Caco-2 (cell line): ENCODE measurements at regions not wholly inside any gene's neighbourhood (a gene's known extent, or its start where the extent isn't known, plus 50 kb on each side); places are given as distances from the start of the nearest gene placed in this dataset.

ENCODE experiments used
- BruUV-seq: library from RNA; stranded (reverse); fragments of 400-500 nt; replicated peaks from 2 replicates; lab custom pipeline; 2021; lab: Mats Ljungman, UMichigan
- CTCF ChIA-PET: fragments of 300-600 bp; sonication (Branson Sonifier 250); formaldehyde crosslinking; loops from one replicate; lab custom pipeline; 2022; ENCODE audit warnings: antibody characterized with exemption; lab: Charles Lee
- POLR2A ChIA-PET: fragments of 300-600 bp; sonication (Branson Sonifier 250); formaldehyde crosslinking; loops from one replicate; lab custom pipeline; 2022; ENCODE audit warnings: antibody characterized with exemption; lab: Charles Lee
- DNase-seq, 2 experiments: peaks; one replicate each; pipeline versions ENCODE4 v3.0.0 to v3.0.0-alpha.2; 2020 to 2022
- H3K27me3 ChIP-seq: replicated peaks from 2 replicates; pipeline ENCODE4 v1.6.0; 2011; ENCODE audit warnings: low read length; ENCODE audit not compliant: control insufficient read depth, insufficient read depth
- H3K36me3 ChIP-seq: 2 replicates; pipeline ENCODE4 v1.5.1; 2011; ENCODE audit warnings: low read length; ENCODE audit not compliant: control insufficient read depth, insufficient read depth
- H3K4me1 ChIP-seq: fragments of 250-450 bp; sonication (Bioruptor Pico); 2 replicates; pipeline ENCODE4 v1.5.1; 2020; ENCODE audit warnings: mild to moderate bottlenecking
- H3K4me3 ChIP-seq: 2 replicates; pipeline ENCODE4 v1.5.1; 2011; ENCODE audit warnings: low read depth, mild to moderate bottlenecking, control low read depth, low read length
- H3K9me3 ChIP-seq: fragments of 250-450 bp; sonication (Bioruptor Pico); 2 replicates; pipeline ENCODE4 v1.5.1; 2020; ENCODE audit warnings: mild to moderate bottlenecking, moderate library complexity
- H3K27ac Mint-ChIP-seq: one replicate; pipeline ENCODE4 v1.8.0; 2022; ENCODE audit warnings: mixed read lengths; ENCODE audit not compliant: unreplicated experiment
- H3K27me3 Mint-ChIP-seq: one replicate; pipeline ENCODE4 v1.8.0; 2022; ENCODE audit warnings: mixed read lengths; ENCODE audit not compliant: insufficient read depth, unreplicated experiment
- H3K36me3 Mint-ChIP-seq: one replicate; pipeline ENCODE4 v1.8.0; 2022; ENCODE audit warnings: mild to moderate bottlenecking, mixed read lengths; ENCODE audit not compliant: insufficient read depth, unreplicated experiment
- H3K4me1 Mint-ChIP-seq: one replicate; pipeline ENCODE4 v1.8.0; 2022; ENCODE audit warnings: low read depth, mixed read lengths; ENCODE audit not compliant: unreplicated experiment
- H3K4me3 Mint-ChIP-seq: one replicate; pipeline ENCODE4 v1.8.0; 2022; ENCODE audit warnings: mild to moderate bottlenecking, moderate library complexity, mixed read lengths; ENCODE audit not compliant: unreplicated experiment
- H3K9me3 Mint-ChIP-seq: one replicate; pipeline ENCODE4 v1.8.0; 2022; ENCODE audit warnings: mixed read lengths; ENCODE audit not compliant: unreplicated experiment
- intact Hi-C: fragments of 100-400 bp; cut with micrococcal nuclease; formaldehyde crosslinking; loops from one replicate; pipeline ENCODE4 v1.10.0; 2022; ENCODE audit not compliant: unreplicated experiment
- TF ChIP-seq, protein P1 (sequence below), 2 experiments: fragments of 200-600 bp in 1 of 2; IDR thresholded peaks; 1 replicate in 1 of 2; 2 replicates in 1 of 2; pipeline versions ENCODE4 v1.5.1 to v1.8.0; 2011 to 2022; ENCODE audit warnings: antibody characterized with exemption in 1 of 2, control low read depth in 1 of 2, inconsistent platforms in 1 of 2, low read depth in 1 of 2, low read length in 1 of 2, mild to moderate bottlenecking in 1 of 2, moderate library complexity in 1 of 2; ENCODE audit not compliant: insufficient read depth in 1 of 2, severe bottlenecking in 1 of 2, unreplicated experiment in 1 of 2

DNA sequence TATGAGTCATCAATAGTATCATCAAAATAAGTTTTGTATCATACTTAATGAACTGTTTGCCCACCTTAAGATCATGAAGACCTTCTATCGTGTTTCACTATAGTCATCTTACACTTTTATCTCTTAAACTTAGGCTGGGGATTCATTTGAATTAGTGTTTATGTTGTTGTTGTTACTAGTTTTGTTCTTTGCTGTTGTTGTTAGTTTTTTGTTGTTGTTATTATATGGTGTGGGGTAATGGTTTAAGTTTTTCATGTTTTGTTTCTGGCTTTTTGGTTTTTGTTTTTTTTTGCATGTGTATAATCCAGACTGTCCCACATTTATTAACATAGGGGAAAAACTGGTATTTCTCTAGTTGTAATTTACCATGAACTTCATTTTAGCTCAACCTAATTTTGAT, 965.1 kb upstream of the MIR17HG start:
- Mint-ChIP-seq H3K9me3 (peaks cover 3% of the 10 kb centered on the region), H3K4me3 (no peak overlapping the region), H3K27me3 (no peaks in the 10 kb centered on the region), H3K27ac (no peak overlapping the region), H3K36me3 (no peaks in the 10 kb centered on the region), H3K4me1 (no peaks in the 10 kb centered on the region)
- ChIA-PET POLR2A (no interaction called here), CTCF (no interaction called here)
- DNase-seq, result no peak
- Histone ChIP-seq H3K4me3 (no peak overlapping the region), H3K9me3 (no peaks in the 10 kb centered on the region), H3K27me3 (no peaks in the 10 kb centered on the region), H3K4me1 (no peaks in the 10 kb centered on the region), H3K36me3 (no peaks in the 10 kb centered on the region)
- TF ChIP-seq, protein P1, sequence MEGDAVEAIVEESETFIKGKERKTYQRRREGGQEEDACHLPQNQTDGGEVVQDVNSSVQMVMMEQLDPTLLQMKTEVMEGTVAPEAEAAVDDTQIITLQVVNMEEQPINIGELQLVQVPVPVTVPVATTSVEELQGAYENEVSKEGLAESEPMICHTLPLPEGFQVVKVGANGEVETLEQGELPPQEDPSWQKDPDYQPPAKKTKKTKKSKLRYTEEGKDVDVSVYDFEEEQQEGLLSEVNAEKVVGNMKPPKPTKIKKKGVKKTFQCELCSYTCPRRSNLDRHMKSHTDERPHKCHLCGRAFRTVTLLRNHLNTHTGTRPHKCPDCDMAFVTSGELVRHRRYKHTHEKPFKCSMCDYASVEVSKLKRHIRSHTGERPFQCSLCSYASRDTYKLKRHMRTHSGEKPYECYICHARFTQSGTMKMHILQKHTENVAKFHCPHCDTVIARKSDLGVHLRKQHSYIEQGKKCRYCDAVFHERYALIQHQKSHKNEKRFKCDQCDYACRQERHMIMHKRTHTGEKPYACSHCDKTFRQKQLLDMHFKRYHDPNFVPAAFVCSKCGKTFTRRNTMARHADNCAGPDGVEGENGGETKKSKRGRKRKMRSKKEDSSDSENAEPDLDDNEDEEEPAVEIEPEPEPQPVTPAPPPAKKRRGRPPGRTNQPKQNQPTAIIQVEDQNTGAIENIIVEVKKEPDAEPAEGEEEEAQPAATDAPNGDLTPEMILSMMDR (IDR thresholded peaks at IDR 0.05; ENCODE audit: insufficient read depth in 1 of 2, low read depth in 1 of 2, low read length in 1 of 2, severe bottlenecking in 1 of 2, unreplicated experiment in 1 of 2), result no peak
- intact Hi-C loops, result no loop called here
- no TSS peak for BruUV-seq

DNA sequence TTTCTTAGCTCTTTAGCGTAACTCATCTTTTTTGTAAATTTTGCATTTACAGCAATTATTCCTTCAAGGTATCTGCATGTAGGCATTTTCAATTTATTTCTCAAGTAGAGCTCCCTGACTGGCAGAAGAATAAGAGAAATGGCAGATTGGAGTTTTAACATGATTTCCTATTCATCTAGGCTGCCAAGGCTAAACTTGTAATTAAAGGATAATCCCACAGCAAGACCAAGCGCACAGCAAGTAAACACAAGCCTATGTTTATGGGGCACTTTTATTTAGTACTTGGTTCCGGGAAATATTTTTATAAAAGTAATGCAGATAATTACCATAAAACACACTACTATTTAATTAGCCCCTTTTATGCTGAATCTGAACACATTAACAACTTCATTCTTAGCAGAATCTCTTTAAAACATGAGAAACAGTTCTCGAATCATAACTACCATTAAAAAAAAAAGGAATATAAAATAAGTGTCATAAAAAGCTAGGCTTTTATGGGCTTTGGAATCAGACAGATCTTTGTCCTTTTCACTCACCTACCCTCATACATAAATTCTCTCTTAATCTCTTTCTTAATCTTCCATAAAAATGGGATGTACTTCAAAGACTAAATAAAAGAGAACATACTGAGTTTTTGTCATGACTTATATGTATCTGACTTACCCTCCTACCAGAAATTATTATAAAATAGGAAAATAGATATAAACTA, 961.6 kb upstream of the MIR17HG start:
- no peaks in the 10 kb centered on the region for H3K36me3 ChIP-seq
- Mint-ChIP-seq H3K9me3 (peaks cover 21% of the 10 kb centered on the region), H3K36me3 (no peaks in the 10 kb centered on the region), H3K27ac (no peak overlapping the region), H3K4me1 (no peaks in the 10 kb centered on the region), H3K4me3 (no peak overlapping the region), H3K27me3 (no peaks in the 10 kb centered on the region)
- DNase-seq, result no peak
- H3K4me3 ChIP-seq, result no peak overlapping the region
- CTCF ChIA-PET, result no interaction called here
- BruUV-seq, result no TSS peak
- no peaks in the 10 kb centered on the region for H3K27me3 ChIP-seq
- H3K9me3 ChIP-seq, result no peaks in the 10 kb centered on the region
- POLR2A ChIA-PET, result no interaction called here
- intact Hi-C loops, result no loop called here
- no peaks in the 10 kb centered on the region for H3K4me1 ChIP-seq
- TF ChIP-seq, protein P1 (IDR thresholded peaks at IDR 0.05; ENCODE audit: insufficient read depth in 1 of 2, low read depth in 1 of 2, low read length in 1 of 2, severe bottlenecking in 1 of 2, unreplicated experiment in 1 of 2), result no peak

DNA sequence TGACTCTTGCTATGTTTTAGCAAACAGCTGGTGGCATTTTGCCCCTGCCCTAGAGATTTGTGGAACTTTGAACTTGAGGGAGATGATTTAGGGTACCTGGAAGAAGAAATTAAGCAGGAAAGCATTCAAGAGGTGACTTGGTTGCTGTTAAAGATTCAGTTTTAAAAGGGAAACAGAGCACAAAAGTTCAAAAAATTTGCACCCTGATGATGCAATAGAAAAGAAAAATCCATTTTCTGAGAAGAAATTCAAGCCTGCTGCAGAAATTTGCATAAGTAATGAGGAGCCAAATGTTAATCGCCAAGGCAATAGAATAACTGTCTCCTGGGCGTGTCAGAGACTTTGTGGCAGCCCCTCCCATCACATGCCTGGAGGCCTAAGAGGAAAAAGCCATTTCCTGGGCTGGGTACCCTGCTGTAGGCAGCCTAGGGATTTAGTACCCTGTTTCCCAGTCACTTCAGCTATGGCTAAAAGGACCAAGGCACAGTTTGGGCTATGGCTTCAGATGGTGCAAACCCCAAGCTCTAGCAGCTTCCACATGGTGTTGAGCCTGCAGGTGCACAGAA, 958.5 kb upstream of the MIR17HG start:
- ChIA-PET CTCF (no interaction called here), POLR2A (interaction anchor here (0.6 kb wide), 1 partner anchor 429 kb away, joined by 3 read pairs; no protein-coding TSS in a partner anchor)
- no peaks in the 10 kb centered on the region for H3K36me3 ChIP-seq
- intact Hi-C loops, result no loop called here
- TF ChIP-seq, protein P1 (IDR thresholded peaks at IDR 0.05; ENCODE audit: insufficient read depth in 1 of 2, low read depth in 1 of 2, low read length in 1 of 2, severe bottlenecking in 1 of 2, unreplicated experiment in 1 of 2), result no peak
- BruUV-seq, result no TSS peak
- H3K4me3 ChIP-seq, result no peak overlapping the region
- H3K9me3 ChIP-seq, result no peaks in the 10 kb centered on the region
- H3K27me3 Mint-ChIP-seq, result no peaks in the 10 kb centered on the region
- DNase-seq, result no peak
- peaks cover 21% of the 10 kb centered on the region for H3K9me3 Mint-ChIP-seq
- H3K4me3 Mint-ChIP-seq, result no peak overlapping the region
- no peaks in the 10 kb centered on the region for H3K4me1 Mint-ChIP-seq
- no peaks in the 10 kb centered on the region for H3K4me1 ChIP-seq
- H3K27me3 ChIP-seq, result no peaks in the 10 kb centered on the region
- H3K27ac Mint-ChIP-seq, result no peak overlapping the region
- no peaks in the 10 kb centered on the region for H3K36me3 Mint-ChIP-seq
